ENCODE measurements at regions not wholly inside any gene's neighbourhood (a gene's known extent, or its start where the extent isn't known, plus 50 kb on each side); places are given as distances from the start of the nearest gene placed in this dataset.

DNA sequence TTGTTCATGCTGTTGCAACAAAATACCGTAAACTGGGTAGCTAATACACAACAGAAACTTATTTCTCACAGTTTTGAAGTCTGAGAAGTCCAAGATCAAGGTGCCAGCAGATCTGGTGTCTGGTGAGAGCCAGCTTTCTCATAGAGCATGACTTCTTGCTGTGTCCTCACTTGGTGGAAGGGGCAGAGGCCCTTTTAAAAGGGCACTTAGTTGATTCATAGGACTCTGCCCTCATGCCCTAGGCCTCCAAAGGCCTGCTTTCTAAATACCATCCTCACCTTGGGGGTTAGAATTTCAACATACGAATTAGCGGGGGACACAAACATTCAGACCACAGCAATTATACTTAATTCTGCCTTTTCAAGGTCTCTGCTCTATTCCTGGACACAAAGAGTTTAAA is 52.3 kb upstream of the FDX1 start (continued):
- TF ChIP-seq, protein P1, sequence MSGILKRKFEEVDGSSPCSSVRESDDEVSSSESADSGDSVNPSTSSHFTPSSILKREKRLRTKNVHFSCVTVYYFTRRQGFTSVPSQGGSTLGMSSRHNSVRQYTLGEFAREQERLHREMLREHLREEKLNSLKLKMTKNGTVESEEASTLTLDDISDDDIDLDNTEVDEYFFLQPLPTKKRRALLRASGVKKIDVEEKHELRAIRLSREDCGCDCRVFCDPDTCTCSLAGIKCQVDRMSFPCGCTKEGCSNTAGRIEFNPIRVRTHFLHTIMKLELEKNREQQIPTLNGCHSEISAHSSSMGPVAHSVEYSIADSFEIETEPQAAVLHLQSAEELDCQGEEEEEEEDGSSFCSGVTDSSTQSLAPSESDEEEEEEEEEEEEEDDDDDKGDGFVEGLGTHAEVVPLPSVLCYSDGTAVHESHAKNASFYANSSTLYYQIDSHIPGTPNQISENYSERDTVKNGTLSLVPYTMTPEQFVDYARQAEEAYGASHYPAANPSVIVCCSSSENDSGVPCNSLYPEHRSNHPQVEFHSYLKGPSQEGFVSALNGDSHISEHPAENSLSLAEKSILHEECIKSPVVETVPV (CRISPR knock-in tag; IDR thresholded peaks at IDR 0.05) = no peak
- TF ChIP-seq TOX (CRISPR knock-in tag; IDR thresholded peaks at IDR 0.05; ENCODE audit: borderline replicate concordance) = no peak
- TF ChIP-seq ISL1 (CRISPR knock-in tag; IDR thresholded peaks at IDR 0.05) = no peak

DNA sequence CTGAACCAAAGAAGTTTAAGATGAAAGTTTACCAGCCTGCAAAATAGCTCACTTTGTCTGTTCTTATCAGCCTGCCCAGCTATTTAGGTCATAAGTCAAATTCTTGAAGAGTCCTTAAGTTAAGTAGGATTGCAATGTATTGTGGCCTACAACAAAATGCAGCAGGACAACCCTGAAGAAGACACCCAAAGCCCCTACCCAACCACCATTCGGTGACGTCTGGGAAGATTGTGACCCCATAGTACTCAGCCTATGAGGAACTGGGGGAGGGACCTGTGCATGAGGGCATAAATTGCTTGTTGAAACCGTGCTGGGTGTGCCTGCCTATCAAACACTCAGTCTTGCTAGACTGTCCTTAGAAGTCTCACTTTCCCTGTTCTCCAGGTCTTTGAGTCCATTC is 50.5 kb upstream of the FDX1 start:
- TF ChIP-seq ISL1 (CRISPR knock-in tag; IDR thresholded peaks at IDR 0.05) = no peak
- TF ChIP-seq ESRRG (CRISPR knock-in tag; IDR thresholded peaks at IDR 0.05) = no peak
- no peak for TF ChIP-seq GLIS3 (CRISPR knock-in tag; IDR thresholded peaks at IDR 0.05)
- no peak for TF ChIP-seq OSR1 (CRISPR knock-in tag; IDR thresholded peaks at IDR 0.05)
- no peak for TF ChIP-seq ZNF70 (CRISPR knock-in tag; IDR thresholded peaks at IDR 0.05)
- no peak for TF ChIP-seq ZFP3 (CRISPR knock-in tag; IDR thresholded peaks at IDR 0.05)
- TF ChIP-seq PPARA (CRISPR knock-in tag; IDR thresholded peaks at IDR 0.05; ENCODE audit: borderline replicate concordance) = no peak
- TF ChIP-seq, protein P2, sequence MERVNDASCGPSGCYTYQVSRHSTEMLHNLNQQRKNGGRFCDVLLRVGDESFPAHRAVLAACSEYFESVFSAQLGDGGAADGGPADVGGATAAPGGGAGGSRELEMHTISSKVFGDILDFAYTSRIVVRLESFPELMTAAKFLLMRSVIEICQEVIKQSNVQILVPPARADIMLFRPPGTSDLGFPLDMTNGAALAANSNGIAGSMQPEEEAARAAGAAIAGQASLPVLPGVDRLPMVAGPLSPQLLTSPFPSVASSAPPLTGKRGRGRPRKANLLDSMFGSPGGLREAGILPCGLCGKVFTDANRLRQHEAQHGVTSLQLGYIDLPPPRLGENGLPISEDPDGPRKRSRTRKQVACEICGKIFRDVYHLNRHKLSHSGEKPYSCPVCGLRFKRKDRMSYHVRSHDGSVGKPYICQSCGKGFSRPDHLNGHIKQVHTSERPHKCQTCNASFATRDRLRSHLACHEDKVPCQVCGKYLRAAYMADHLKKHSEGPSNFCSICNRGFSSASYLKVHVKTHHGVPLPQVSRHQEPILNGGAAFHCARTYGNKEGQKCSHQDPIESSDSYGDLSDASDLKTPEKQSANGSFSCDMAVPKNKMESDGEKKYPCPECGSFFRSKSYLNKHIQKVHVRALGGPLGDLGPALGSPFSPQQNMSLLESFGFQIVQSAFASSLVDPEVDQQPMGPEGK (CRISPR knock-in tag; IDR thresholded peaks at IDR 0.05; ENCODE audit: borderline replicate concordance) = no peak
- no peak for TF ChIP-seq ZNF565 (CRISPR knock-in tag; conservative IDR thresholded peaks at IDR 0.05; ENCODE audit: low read depth)
- TF ChIP-seq ZC3H10 (CRISPR knock-in tag; IDR thresholded peaks at IDR 0.05) = no peak
- TF ChIP-seq BACH2 (CRISPR knock-in tag; IDR thresholded peaks at IDR 0.05; ENCODE audit: borderline replicate concordance) = no peak
- ATAC-seq = no peak

DNA sequence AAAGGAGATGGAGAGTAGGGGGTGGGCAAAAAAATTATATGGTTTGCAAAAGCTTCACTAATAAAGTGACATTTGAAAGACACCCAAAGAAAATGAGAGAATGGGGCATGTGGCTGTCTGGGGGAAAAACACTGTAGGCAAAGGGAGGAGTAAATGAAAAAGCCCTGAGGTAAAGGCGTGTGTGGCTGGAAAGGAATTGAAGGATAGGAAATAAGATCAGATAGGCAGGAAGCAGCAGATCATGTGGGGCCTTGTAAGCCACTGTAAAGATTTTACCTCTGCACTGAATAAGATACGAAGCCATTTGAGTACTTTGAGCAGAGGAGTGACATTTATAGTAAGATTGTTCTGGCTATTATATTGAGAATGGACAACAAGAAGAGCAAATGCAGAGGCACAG is 49.8 kb upstream of the FDX1 start:
- TF ChIP-seq SNAI2 (CRISPR knock-in tag; IDR thresholded peaks at IDR 0.05) = no peak
- TF ChIP-seq, protein P3, sequence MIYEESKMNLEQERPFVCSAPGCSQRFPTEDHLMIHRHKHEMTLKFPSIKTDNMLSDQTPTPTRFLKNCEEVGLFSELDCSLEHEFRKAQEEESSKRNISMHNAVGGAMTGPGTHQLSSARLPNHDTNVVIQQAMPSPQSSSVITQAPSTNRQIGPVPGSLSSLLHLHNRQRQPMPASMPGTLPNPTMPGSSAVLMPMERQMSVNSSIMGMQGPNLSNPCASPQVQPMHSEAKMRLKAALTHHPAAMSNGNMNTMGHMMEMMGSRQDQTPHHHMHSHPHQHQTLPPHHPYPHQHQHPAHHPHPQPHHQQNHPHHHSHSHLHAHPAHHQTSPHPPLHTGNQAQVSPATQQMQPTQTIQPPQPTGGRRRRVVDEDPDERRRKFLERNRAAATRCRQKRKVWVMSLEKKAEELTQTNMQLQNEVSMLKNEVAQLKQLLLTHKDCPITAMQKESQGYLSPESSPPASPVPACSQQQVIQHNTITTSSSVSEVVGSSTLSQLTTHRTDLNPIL (CRISPR knock-in tag; IDR thresholded peaks at IDR 0.05; ENCODE audit: low read depth) = no peak
- no peak for TF ChIP-seq TOX (CRISPR knock-in tag; IDR thresholded peaks at IDR 0.05; ENCODE audit: borderline replicate concordance)
- no peak for TF ChIP-seq ISL1 (CRISPR knock-in tag; IDR thresholded peaks at IDR 0.05)
- no peak for TF ChIP-seq RARB (CRISPR knock-in tag; IDR thresholded peaks at IDR 0.05)
- TF ChIP-seq ZC3H10 (CRISPR knock-in tag; IDR thresholded peaks at IDR 0.05) = no peak
- TF ChIP-seq, protein P4, sequence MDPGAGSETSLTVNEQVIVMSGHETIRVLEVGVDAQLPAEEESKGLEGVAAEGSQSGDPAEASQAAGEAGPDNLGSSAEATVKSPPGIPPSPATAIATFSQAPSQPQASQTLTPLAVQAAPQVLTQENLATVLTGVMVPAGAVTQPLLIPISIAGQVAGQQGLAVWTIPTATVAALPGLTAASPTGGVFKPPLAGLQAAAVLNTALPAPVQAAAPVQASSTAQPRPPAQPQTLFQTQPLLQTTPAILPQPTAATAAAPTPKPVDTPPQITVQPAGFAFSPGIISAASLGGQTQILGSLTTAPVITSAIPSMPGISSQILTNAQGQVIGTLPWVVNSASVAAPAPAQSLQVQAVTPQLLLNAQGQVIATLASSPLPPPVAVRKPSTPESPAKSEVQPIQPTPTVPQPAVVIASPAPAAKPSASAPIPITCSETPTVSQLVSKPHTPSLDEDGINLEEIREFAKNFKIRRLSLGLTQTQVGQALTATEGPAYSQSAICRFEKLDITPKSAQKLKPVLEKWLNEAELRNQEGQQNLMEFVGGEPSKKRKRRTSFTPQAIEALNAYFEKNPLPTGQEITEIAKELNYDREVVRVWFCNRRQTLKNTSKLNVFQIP (CRISPR knock-in tag; IDR thresholded peaks at IDR 0.05; ENCODE audit: borderline replicate concordance, low read depth) = no peak
- TF ChIP-seq ZNF565 (CRISPR knock-in tag; conservative IDR thresholded peaks at IDR 0.05; ENCODE audit: low read depth) = no peak
- TF ChIP-seq ZFP30 (CRISPR knock-in tag; IDR thresholded peaks at IDR 0.05) = no peak
- no peak for TF ChIP-seq OSR1 (CRISPR knock-in tag; IDR thresholded peaks at IDR 0.05)
- no peak for ATAC-seq

Data from SK-N-SH treated with all-trans-retinoic acid at 6 μM for 48 hours (cell line).